ENCODE measurements at regions not wholly inside any gene's neighbourhood (a gene's known extent, or its start where the extent isn't known, plus 50 kb on each side); places are given as distances from the start of the nearest gene placed in this dataset.

- TF ChIP-seq CTCF (IDR thresholded peaks at IDR 0.05; ENCODE audit: low read depth, low read length): no peak
- TF ChIP-seq POLR2A (IDR thresholded peaks at IDR 0.05; ENCODE audit: extremely low read depth, insufficient read length): no peak
- TF ChIP-seq MAX (IDR thresholded peaks at IDR 0.05; ENCODE audit: low read depth, low read length): no peak
Measured at GRCh38 chr5:130295235-130295634, 391.0 kb downstream of the CHSY3 start.
